ENCODE measurements at regions not wholly inside any gene's neighbourhood (a gene's known extent, or its start where the extent isn't known, plus 50 kb on each side); places are given as distances from the start of the nearest gene placed in this dataset.
"Not testable (repeated sequence)": the region's sequence is repeated elsewhere in the genome, so short reads cannot be mapped to it uniquely, and the experiment has no call there.

DNA sequence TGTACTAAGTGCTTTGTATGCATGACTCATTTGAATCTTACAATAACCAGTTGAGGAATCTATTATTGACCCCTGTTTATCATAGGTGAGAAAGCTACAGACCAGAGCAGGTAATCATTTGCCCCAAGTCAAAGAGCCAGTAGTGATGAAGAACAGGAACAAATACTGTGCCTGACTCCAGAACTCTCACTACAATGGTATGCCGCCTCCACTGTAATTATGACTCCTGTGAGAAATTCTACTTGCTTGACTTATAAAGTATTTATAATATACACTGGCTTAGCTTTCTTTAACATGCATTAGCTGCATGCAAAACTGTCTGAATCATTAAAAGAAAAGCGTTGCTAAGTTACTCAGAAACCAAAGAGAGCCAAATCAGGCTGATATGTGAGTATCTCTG lies 92.6 kb downstream of the ZNF281 start:
- no peak for DNase-seq (ENCODE audit: low read depth in 3 of 3)

DNA sequence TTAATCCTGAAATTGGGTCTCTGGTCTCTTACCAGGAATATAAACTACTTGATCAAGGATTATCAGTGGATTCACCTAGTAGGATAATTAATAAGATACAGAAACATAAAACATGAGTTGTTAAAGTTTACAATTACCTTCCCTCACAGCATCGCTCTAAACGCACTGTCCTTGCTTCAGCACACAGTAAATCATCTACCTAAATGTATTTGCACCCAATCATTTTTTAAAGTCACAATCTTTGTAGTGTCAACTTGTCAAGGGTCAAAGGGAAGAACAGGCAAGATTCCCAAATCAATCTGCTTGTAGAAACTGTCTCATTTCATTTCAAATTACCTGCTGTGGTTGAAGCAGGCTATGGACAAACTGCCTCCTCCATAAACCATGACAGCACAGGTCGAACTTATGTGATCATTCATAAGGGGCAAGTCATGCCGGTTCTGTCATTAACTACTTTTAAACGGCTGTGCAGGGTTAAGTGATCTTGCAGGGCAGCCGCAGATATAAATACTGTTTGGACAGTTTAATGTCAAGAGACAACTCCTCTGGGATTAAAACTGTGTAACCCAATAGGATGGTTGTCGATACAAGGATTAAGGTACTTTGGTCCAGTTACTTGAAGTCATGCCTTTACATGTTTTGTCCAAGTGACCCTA lies 93.6 kb downstream of the ZNF281 start:
- DNase-seq (ENCODE audit: low read depth in 3 of 3): no peak

DNA sequence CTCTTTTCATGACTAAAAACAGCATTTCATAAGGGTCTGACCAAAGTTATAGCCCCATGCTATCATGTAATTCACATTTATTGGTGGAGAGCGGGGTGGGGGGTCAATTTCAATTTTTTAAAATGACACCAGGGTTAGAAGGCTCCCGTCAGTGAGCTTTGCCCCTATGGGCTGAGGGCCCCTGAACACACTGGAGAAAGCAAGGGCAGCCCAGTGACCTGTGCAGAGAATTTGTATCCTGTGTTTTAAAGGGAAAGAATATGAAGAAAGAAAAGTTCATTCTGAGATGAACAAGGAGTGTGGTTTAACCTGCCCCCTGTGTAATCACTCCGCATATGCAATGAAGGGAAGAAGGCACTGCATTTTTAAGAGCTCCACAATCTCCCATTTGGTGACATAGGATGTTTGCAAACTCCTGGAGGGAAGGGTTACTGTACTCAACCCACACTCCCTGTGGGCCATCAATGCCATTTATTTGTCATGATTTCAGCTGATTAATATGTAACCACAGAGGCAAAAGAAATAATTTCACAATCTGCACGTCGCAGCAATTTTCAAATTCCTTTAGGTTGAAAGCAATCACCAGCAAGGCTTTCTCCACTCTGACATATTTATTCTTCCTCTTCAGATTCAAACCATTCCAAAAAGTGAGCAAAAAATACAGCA lies 95.6 kb downstream of the ZNF281 start:
- DNase-seq (ENCODE audit: low read depth in 3 of 3): no peak

DNA sequence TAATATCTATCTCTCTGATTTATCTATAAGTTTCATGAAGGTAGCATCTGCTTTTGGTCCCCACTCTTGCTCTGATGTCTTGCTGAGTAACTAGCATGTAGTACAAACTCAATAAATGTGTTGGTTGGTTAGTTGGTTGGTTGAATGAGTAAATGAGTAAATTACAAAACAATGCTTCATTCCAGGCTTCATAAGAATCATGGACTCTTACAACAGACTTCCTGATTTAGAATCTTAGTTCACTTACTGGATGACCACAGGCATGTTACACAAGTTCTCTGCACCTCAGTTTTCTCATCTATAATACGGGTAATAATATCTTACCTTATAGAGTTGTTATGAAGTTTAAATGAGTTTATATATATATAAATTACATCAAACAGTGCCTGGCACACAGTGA lies 98.6 kb downstream of the ZNF281 start:
- DNase-seq (ENCODE audit: low read depth in 3 of 3): no peak

DNA sequence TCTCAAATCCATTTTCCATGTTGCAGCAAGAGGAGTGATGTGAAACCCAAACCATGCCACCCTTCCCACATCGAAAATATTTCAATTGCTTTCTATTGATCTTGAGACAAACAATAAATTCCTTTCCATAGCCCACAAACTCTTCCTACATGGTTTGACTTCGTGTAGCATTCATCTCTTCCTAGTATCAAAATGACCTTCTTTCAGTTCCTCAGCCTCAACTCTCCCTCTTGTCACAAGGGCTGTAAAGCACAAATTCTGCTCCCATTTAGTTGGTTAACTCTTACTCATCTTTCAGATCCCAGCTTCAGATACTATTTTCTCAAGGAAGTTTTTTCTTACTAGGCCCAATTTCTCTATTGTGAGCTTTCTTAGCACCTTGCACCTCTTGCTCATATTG lies 99.0 kb downstream of the ZNF281 start:
- DNase-seq (ENCODE audit: low read depth in 3 of 3): no peak

DNA sequence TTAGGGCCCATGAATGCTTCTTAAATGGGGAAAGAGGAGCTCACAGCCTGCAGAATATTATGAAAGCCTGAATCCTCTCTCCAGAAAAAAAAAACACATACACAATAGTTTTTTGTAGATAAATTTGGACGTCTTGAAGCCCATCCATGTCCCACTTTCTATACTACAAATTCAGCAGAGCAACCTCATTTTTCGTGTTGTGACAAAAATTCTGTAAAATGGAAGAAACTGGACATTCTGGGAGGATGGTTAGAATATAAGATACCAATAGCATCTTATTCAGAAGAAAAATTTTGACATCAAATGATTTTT lies 102.1 kb downstream of the ZNF281 start:
- DNase-seq (ENCODE audit: low read depth in 3 of 3): no peak

DNA sequence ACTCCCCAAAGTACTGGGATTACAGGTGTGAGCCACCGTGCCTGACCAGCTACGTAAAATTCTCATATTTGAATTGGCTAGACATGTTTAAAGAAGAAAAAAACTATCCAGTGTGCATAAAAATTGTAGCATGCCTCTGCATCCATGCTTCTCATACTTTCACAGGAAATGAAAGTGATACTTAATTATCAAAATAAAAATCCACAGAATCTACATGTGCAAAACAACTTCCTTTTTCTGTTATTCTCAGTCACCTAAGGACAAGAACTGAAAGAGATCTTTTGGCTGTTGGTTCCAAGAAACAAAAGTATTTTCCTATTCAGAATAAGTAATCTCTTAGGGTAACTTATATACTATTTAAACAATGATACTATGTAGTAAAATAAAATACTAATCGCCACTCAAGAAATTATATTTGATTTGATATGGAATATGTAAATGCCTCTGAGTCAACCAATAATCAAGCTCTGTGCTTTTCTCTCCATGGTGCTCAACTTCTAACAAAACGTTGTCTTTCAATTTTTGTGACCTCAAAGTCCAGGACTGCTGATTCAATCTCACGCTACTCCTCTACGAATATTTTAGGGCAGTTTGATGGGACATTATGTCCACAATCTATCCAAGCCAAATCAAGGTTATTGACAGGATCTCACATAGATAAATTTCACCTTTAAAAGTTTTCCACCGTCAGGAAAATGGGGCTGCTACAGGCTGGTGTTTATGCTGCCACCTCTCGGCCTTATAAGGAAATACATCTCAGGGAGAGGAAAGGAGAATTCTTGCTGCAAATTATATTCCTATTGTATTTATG lies 102.7 kb downstream of the ZNF281 start:
- DNase-seq (ENCODE audit: low read depth in 3 of 3): no peak

DNA sequence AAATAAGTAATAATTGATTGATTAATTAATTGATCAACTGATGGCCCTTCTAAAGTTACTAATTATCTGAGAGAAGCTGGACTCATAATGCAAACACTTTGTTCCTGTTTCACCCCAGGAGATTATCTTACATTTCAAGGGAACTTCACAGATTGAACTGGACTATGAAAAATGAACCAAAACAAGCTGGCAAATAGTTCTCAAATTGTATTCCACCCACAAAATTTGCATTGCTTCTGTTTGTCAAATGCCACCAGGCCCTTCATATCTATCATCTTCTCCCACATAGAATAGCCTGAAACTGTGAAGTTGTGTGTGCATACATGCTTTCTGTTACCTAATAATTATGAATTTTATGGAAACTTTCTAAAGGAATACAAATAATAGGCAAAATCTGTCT lies 104.0 kb downstream of the ZNF281 start:
- DNase-seq (ENCODE audit: low read depth in 3 of 3): no peak

DNA sequence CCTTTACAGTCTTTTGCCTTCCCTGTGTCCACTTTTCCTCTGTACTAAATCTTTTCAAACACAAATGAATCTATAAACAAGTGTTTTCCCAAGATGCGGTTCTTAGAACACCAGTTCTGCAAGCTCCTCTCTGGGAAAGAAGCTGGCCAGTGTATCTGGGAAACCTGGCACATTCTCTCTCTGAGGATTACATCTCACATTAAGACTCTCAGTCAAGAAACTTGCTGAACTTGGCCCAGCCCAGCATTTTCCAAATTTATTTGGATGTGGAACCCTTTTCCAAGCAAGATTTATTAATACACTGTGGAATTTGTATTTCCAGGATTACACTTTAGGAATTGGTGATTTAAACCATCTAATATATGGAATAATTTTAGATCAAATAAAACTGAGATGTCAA lies 105.7 kb downstream of the ZNF281 start:
- DNase-seq (ENCODE audit: low read depth in 3 of 3): no peak

DNA sequence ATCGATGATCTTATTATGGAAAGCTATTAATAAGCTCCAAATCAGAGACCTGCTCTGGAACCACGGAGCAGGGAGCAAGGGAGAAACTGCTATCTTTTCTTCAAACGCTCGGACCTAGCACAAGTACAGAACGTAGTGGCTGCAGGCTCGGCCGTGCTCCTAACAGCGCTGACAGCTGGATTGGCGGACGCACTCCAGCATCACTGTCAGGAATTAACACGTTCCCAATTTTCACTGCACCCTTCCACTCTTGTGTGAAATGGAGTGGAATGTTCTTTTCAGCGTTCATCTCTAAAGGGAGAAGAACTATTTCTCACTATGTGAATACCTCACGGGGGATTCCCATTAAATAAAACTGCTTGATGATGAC lies 106.9 kb downstream of the ZNF281 start:
- no peak for DNase-seq (ENCODE audit: low read depth in 3 of 3)

DNA sequence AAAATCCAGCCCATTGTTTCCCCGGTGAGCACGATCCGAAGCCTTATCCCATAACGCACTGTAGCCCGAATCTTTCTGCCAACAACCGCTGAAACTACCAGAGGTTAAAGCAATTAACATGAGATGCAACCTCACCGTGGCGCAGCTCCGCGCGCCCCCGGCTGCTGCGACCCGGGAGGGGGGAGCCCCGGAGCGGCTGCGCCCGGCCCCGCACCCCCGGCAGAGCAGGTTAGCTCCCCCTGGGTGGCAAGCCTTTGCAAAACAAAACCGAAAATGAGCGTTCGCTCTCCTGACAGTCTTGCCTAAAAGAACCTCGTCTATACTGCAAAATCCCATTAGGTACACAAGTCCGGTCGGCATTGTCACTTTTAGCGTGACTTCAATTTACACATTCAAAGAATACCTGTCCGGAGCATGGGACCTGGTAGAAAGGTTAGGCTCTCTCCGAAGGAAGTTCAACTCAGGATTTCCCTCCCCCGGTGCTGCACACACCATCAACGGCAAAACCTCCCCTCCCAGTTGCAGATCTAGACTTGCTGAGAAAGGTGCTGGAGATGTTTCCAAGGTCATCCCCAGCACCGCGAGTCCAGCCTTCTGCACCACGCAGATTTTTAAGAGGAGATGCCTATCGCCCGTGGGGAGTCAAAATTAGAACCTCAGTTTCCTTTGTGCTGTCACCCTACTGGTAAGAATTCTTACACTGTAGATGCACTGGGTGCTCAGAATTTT lies 107.5 kb downstream of the ZNF281 start:
- DNase-seq (ENCODE audit: low read depth in 3 of 3): peak in 2 of 3 donors; percentile 23 to 33

DNA sequence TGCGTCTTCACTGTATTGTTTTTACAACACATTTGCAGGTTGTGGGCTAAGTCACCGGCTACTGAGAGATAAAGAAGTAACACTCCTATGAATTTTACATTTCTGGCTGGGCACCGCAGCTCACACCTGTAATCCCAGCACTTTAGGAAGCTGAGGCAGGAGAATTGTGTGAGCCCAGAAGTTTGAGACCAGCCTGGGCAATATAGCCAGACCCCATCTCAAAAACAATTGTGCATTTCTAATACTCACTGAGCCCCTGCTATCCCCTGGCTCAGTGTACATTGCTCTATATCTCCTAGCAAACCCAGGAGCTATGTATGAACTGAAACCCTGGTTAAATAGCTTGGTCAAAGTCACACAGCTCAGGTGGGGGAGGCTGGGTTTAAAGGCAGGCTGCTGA lies 108.7 kb downstream of the ZNF281 start:
- no peak for DNase-seq (ENCODE audit: low read depth in 3 of 3)

DNA sequence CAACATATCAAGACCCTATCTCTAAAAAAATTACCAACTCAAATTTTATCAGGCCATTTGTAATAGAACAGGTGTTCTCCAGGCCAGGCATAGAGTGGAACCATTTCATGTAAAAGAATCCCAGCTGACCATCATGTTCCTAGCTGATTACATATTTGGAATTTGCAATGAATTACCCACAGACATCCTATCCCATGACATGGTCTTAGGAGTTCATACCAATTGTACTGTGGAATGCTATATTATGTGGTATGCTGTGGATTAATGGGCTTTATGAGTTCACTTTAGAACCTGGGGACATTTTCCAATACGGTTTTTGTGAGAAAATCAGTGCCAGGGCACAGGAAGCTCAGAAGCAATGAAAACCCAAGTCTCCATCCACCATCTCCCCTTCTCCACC lies 110.3 kb downstream of the ZNF281 start:
- DNase-seq (ENCODE audit: low read depth in 3 of 3): no peak

DNA sequence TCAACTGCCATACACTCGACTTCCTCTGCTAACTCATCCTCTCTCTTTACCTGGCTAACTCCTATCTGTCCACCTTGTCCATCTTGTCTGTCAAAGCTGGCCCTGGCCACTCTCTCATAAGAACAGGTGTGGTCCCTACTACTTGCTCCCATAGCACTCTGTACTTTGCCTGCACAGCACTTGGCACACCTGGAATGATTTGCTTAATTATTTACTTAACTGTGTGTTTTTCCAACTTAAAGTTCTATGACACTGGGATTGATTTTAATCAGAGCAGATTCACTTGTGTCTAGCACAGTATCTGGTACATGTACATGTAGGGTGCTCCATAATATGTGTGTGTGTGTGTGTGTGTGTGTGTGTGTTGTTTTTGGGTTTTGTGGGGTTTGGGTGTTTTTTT lies 111.6 kb downstream of the ZNF281 start:
- no peak for DNase-seq (ENCODE audit: low read depth in 3 of 3)

DNA sequence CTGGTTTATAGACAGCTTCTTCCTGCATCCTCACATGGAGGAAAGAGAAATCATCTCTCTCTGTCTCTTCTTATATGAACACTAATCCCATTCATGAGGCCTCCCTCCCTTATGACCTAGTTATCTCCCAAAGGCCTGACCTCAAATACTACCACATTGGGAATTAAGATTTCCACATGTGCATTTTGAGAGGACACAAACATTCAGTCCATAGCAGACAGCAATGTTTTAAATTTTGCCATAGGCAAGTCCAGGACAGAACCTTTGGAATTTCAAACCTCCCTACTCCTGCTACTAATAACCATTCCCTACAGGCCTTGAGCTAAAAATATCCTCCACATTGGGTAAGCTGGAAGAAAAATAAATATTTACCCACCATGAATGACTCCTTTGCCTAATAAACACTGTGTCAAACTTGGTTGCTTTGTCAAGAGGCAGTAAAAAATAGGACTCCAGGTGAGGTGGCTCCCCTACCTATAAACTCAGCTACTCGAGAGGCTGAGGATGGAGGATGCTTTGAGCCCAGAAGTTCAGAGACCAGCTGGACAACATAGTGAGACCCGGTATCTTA lies 113.7 kb downstream of the ZNF281 start:
- DNase-seq (ENCODE audit: low read depth in 3 of 3): no peak

DNA sequence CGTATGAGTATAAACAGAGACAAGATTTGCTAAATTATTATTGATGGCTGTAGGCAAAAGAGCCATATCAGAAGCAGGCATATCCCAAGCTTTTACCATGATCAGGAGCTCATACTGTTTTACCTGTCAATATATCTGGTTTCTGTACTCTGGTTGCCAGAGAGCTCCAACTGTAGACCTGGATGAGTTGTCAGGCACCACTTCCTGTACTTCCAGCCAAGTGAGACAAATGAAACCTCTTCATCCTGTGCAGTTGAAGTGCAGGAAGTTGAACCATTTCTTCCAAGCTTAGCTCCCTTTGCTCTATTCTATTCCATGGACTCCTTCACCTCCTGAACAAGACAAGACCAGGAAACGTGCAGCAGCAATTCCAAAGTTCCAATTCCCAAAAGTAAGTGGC lies 115.6 kb downstream of the ZNF281 start:
- no peak for DNase-seq (ENCODE audit: low read depth in 3 of 3)

DNA sequence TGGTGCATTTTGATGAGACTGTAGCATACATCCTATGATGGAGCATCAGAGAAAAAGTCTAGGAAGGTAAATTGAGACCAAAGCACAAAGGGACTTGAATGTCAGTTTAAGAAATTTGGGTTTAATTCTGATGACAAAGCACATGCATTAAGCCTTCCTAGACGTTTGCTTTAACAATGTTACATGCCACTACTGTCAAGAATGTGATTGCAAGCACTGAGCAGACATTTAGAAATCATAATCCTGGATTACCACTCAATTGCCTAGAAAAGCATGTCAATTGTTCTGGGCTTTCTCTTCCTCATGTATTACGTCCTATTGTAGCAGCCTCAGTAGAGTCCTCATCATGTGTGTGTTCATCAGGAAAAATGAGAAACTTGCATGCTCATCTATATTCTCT lies 117.1 kb downstream of the ZNF281 start:
- no peak for DNase-seq (ENCODE audit: low read depth in 3 of 3)

DNA sequence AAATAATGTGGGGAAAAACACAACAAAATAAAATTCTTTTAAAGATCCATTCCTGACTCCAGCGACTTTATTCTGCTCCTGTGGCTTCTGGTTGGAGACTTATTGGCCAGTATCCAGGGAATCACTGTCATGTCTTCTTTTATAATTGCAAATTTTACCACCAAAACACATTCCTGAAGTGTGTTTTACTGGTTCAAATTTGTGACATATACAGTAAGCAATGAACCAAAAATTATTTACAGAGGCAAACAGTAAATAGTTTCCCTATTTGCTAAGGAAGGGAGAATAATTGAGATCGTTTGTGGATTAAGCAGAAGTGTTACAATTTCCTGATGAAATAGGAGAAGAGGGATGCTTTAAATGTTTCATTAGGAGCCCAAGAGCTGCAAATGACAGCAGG lies 118.7 kb downstream of the ZNF281 start:
- DNase-seq (ENCODE audit: low read depth in 3 of 3): no peak

DNA sequence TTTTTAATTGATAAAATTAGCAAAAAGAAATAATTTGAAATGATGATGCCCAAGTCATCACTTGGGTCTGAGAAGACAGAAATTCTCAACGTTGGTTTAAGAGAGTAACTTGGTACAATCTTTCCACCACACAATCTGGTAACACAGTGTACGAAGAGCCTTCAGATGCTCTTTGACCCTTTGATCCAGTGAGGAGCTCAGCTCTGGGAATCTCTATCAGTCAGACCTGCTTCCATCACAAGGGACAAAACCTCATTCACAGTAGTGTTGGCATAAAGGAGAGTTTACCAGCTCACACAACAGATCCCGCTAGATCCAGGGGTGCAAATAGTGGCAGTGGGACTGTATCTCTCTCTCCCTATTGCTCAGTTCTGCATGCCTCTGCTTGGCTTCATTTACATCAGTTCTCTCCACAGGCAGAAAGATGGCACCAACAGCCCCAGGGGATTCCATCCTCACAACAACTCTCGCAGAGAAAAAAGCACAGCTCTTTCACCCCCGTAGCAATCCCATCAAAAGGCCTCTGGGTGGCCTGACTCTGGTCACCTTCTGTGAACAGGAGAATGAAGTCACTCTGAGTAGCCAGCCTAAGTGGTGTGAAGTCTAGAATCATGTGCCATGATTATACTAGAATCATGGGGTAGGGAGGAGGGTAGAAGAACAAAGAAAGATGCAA lies 119.7 kb downstream of the ZNF281 start:
- DNase-seq (ENCODE audit: low read depth in 3 of 3): no peak

DNA sequence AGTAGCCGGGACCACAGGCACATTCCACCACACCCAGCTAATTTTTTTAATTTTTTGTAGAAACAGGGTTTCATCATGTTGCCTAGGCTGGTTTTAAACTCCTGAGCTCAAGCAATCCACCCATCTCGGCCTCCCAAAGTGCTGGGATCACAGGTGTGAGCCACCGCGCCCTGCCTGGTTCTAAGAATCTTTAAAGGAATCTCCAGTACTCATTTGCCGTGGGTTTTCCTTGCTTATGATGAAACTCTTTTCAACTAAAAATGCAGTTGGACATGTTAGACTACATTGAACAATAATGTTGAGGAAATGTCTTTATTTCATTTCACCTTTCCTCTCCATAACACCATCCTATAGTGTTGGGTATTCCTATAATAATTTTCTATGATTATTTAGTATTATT lies 121.6 kb downstream of the ZNF281 start:
- DNase-seq (ENCODE audit: low read depth in 3 of 3): no peak

DNA sequence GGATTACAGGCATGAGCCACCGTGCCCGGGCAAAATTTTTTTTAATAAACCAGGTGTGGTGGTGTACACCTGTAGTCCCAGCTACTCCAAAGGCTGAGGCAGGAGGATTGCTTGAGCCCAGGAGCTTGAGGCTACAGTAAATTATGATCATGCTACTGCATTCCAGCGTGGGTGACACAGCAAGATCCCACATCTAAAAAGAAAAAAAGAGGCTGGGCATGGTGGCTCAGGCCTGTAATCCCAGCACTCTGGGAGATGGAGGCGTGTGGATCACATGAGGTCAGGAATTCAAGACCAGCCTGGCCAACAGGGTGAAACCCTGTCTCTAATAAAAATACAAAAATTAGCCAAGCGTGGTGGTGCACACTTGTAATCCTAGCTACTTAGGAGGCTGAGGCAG lies 125.6 kb downstream of the ZNF281 start:
- not testable (repeated sequence) for DNase-seq (ENCODE audit: low read depth in 3 of 3)

All from stimulated activated CD4-positive, alpha-beta T cell treated with anti-CD3 and anti-CD28 coated beads, TNF-alpha, amount 100 ng/mL, for 48 hours (primary cell).